Thyroid gland (tissue), 4 donors: ENCODE measurements at regions not wholly inside any gene's neighbourhood (a gene's known extent, or its start where the extent isn't known, plus 50 kb on each side); places are given as distances from the start of the nearest gene placed in this dataset.

Source experiments
- POLR2A ChIP-seq, 2 donors: fragments of 450-650 bp; IDR thresholded peaks; one replicate each; pipeline ENCODE4 v1.6.1; 2017; ENCODE audit warnings: antibody characterized with exemption in 2 of 2, mild to moderate bottlenecking in 2 of 2, moderate library complexity in 1 of 2
- TF ChIP-seq, protein P1 (sequence below), 6 experiments: fragments of 200-600 bp in 3 of 6; fragments of 450-650 bp in 3 of 6; sonication (generic) in 3 of 6; IDR thresholded peaks; one replicate each; pipeline ENCODE4 v1.5.1; 2016 to 2019; ENCODE audit warnings: antibody characterized with exemption in 6 of 6, mild to moderate bottlenecking in 2 of 6, inconsistent platforms in 1 of 6, moderate library complexity in 1 of 6

DNA sequence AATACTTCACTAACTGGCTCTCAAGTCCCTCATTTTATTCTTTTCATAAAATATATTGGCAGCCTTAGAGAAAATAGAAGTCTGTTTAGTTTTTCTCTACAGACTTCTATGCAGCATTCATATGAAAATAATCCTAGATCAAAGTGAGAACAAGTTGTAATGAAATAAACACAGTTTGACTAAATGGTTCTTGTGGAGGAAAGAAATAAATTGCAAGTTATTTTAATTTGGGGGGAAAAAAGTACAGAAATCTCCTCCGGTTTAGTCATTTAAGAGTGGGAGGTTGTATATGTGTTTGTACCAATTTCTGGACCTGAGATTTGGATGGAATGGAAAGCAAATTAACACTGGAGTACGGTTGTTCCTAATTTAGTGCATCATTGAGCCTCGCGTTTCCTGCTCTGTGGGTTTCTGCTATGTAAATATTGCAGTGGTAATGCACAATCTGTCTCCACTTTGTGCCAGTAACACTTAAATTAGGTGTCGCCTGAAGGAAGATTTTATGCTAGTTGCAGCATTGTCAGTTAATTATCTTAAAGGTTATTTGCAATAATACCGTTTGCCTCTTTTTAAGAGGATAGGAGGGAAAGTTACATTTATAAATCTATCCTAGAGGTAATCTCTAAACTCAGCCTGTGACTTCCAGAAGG, 100.2 kb downstream of the ZIC5 start:
- no peak for TF ChIP-seq POLR2A (IDR thresholded peaks at IDR 0.05)
- TF ChIP-seq, protein P1, sequence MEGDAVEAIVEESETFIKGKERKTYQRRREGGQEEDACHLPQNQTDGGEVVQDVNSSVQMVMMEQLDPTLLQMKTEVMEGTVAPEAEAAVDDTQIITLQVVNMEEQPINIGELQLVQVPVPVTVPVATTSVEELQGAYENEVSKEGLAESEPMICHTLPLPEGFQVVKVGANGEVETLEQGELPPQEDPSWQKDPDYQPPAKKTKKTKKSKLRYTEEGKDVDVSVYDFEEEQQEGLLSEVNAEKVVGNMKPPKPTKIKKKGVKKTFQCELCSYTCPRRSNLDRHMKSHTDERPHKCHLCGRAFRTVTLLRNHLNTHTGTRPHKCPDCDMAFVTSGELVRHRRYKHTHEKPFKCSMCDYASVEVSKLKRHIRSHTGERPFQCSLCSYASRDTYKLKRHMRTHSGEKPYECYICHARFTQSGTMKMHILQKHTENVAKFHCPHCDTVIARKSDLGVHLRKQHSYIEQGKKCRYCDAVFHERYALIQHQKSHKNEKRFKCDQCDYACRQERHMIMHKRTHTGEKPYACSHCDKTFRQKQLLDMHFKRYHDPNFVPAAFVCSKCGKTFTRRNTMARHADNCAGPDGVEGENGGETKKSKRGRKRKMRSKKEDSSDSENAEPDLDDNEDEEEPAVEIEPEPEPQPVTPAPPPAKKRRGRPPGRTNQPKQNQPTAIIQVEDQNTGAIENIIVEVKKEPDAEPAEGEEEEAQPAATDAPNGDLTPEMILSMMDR (IDR thresholded peaks at IDR 0.05): no peak
